Chondrocyte (in vitro differentiated cells): ENCODE measurements at regions not wholly inside any gene's neighbourhood (a gene's known extent, or its start where the extent isn't known, plus 50 kb on each side); places are given as distances from the start of the nearest gene placed in this dataset.

Source experiments
- DNase-seq: peaks from one replicate; pipeline ENCODE4 v3.0.0; 2021; ENCODE audit warnings: mixed read lengths, low spot score
- H3K27ac Mint-ChIP-seq: one replicate; pipeline ENCODE4 v1.8.0; 2021; ENCODE audit warnings: mild to moderate bottlenecking, moderate library complexity, mixed read lengths; ENCODE audit not compliant: unreplicated experiment
- H3K27me3 Mint-ChIP-seq: 2 replicates; pipeline ENCODE4 v1.8.0; 2021; ENCODE audit warnings: low read depth, mixed read lengths
- H3K36me3 Mint-ChIP-seq: 2 replicates; pipeline ENCODE4 v1.8.0; 2021; ENCODE audit warnings: low read depth, mixed read lengths
- H3K4me1 Mint-ChIP-seq: 2 replicates; pipeline ENCODE4 v1.8.0; 2021; ENCODE audit warnings: low read depth, mild to moderate bottlenecking, mixed read lengths
- H3K4me3 Mint-ChIP-seq: one replicate; pipeline ENCODE4 v1.8.0; 2021; ENCODE audit warnings: mild to moderate bottlenecking, moderate library complexity, mixed read lengths; ENCODE audit not compliant: unreplicated experiment
- H3K9me3 Mint-ChIP-seq: 2 replicates; pipeline ENCODE4 v1.8.0; 2021; ENCODE audit warnings: low read depth, mixed read lengths
- TF ChIP-seq, protein P1 (sequence below): fragments of 200-600 bp; sonication (generic); IDR thresholded peaks from 2 replicates; pipeline ENCODE4 v1.5.0; 2021; ENCODE audit warnings: antibody characterized with exemption, mild to moderate bottlenecking, moderate library complexity

DNA sequence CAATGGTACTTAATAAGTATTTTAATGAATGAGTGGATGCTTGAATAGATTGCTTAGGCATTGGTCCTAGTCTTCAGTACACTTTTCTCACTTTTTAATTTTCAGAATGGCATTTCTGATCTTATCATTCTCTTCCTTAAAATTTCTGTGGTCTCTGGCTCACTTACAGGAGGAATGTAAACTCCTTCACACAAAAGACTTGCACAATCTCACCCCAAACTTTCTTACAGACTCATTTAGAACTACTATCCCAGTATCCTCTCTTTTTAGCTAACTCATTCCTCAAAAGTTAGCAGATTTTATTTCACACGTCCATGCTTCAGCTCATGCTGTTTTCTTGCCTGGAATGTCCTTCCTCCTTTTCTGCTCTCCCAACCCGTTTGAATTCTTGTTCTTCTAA lies 350.1 kb downstream of the GRXCR1 start:
- H3K4me3 Mint-ChIP-seq = no peak overlapping the region
- H3K27ac Mint-ChIP-seq = no peak overlapping the region
- DNase-seq = no peak
- H3K9me3 Mint-ChIP-seq = peaks cover 6% of the 10 kb centered on the region
- peaks cover 5% of the 10 kb centered on the region for H3K27me3 Mint-ChIP-seq
- no peaks in the 10 kb centered on the region for H3K4me1 Mint-ChIP-seq
- no peaks in the 10 kb centered on the region for H3K36me3 Mint-ChIP-seq
- TF ChIP-seq, protein P1, sequence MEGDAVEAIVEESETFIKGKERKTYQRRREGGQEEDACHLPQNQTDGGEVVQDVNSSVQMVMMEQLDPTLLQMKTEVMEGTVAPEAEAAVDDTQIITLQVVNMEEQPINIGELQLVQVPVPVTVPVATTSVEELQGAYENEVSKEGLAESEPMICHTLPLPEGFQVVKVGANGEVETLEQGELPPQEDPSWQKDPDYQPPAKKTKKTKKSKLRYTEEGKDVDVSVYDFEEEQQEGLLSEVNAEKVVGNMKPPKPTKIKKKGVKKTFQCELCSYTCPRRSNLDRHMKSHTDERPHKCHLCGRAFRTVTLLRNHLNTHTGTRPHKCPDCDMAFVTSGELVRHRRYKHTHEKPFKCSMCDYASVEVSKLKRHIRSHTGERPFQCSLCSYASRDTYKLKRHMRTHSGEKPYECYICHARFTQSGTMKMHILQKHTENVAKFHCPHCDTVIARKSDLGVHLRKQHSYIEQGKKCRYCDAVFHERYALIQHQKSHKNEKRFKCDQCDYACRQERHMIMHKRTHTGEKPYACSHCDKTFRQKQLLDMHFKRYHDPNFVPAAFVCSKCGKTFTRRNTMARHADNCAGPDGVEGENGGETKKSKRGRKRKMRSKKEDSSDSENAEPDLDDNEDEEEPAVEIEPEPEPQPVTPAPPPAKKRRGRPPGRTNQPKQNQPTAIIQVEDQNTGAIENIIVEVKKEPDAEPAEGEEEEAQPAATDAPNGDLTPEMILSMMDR = no peak

DNA sequence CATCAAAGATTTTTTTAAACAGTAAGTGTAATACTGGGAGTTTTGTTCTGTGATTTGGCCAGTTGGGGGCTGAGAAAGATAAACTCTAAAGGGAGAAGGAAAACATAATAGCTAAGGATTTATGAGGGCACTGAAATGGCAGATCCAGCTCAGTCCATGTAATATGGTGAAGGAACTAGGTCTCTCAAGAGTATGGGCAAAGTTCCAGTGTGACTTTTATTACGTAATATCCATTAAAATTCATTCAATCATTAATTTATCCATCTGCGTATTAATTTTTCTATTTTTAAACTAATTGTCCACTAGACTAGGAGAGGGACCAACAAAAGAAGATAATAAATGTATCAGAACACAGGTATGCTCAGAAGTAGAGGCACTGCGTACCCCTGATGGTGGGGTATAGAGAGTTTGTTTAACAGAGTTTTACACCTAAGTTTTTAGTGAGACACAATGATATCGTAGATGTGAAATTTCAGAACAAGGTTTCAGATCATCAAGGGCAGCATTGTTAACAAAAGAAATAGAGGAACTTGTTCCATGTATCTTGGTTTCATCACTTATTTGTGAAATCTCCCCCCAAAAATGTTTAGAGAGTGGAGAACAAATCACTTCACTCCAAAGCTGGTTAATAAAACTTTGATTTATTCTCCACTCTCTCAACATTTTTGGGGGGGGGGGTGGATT lies 351.1 kb downstream of the GRXCR1 start:
- H3K27me3 Mint-ChIP-seq = peaks cover 5% of the 10 kb centered on the region
- H3K36me3 Mint-ChIP-seq = no peaks in the 10 kb centered on the region

GRCh38 chr4:43244688-43245382 lies 352.3 kb downstream of the GRXCR1 start:
- Mint-ChIP-seq H3K27me3 (no peaks in the 10 kb centered on the region), H3K9me3 (peaks cover 11% of the 10 kb centered on the region), H3K27ac (no peak overlapping the region), H3K4me1 (no peaks in the 10 kb centered on the region), H3K36me3 (no peaks in the 10 kb centered on the region), H3K4me3 (no peak overlapping the region)
- TF ChIP-seq, protein P1 = no peak
- DNase-seq = no peak

More for the DNA sequence above, 351.1 kb downstream of the GRXCR1 start:
- peaks cover 6% of the 10 kb centered on the region for H3K9me3 Mint-ChIP-seq
- TF ChIP-seq, protein P1 = no peak
- no peak for DNase-seq
- no peak overlapping the region for H3K4me3 Mint-ChIP-seq
- H3K4me1 Mint-ChIP-seq = no peaks in the 10 kb centered on the region
- no peak overlapping the region for H3K27ac Mint-ChIP-seq

DNA sequence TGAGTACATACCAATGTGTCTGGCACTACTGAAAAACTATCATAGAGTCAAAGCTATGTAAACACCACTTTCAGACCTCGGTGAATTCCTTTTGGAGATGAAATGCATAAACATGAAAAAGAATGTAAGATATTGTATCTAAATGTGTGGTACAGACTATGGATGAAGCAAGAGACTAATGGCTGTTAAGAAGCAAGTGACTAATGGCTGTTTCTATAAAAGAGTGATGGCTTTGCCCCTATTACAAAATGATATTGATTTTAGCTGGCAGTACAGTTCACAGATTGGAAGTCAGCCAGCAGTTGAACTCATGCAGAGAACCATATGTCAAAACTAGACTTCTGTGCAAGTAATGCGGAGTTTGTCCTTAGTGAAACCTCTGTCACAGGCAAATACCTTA lies 359.3 kb downstream of the GRXCR1 start:
- peaks cover 5% of the 10 kb centered on the region for H3K9me3 Mint-ChIP-seq
- DNase-seq = no peak
- H3K36me3 Mint-ChIP-seq = no peaks in the 10 kb centered on the region
- H3K27ac Mint-ChIP-seq = no peak overlapping the region
- H3K27me3 Mint-ChIP-seq = no peaks in the 10 kb centered on the region
- TF ChIP-seq, protein P1 = no peak
- no peaks in the 10 kb centered on the region for H3K4me1 Mint-ChIP-seq
- no peak overlapping the region for H3K4me3 Mint-ChIP-seq

GRCh38 chr4:43253541-43253940 lies 361.0 kb downstream of the GRXCR1 start:
- no peaks in the 10 kb centered on the region for H3K36me3 Mint-ChIP-seq
- peaks cover 5% of the 10 kb centered on the region for H3K9me3 Mint-ChIP-seq
- H3K4me3 Mint-ChIP-seq = no peak overlapping the region
- H3K4me1 Mint-ChIP-seq = no peaks in the 10 kb centered on the region
- H3K27me3 Mint-ChIP-seq = no peaks in the 10 kb centered on the region
- TF ChIP-seq, protein P1 = no peak
- no peak for DNase-seq
- no peak overlapping the region for H3K27ac Mint-ChIP-seq
